OCI-LY3 (cell line): ENCODE measurements at regions not wholly inside any gene's neighbourhood (a gene's known extent, or its start where the extent isn't known, plus 50 kb on each side); places are given as distances from the start of the nearest gene placed in this dataset.

Experiments used
- H2AFZ ChIP-seq: fragments of 200-600, 300-600 bp; shearing (Covaris generic); 2 replicates; pipeline ENCODE4 v1.6.0; 2014; ENCODE audit warnings: antibody characterized with exemption, low read depth, low read length
- H3K27ac ChIP-seq: fragments of 200-600, 300-600 bp; sonication (generic); 2 replicates; pipeline ENCODE4 v1.5.1; 2014; ENCODE audit warnings: mild to moderate bottlenecking, low read length, moderate library complexity, mixed read lengths
- H3K27me3 ChIP-seq: fragments of 200-600, 300-600 bp; sonication (generic); 2 replicates; pipeline ENCODE4 v1.6.1; 2014; ENCODE audit warnings: low read depth, low read length, mixed read lengths
- H3K36me3 ChIP-seq: fragments of 200-600, 300-600 bp; sonication (generic); replicated peaks from 2 replicates; pipeline ENCODE3; 2014; ENCODE audit warnings: low read depth, low read length, mixed read lengths
- H3K4me1 ChIP-seq: fragments of 300-600, 200-600 bp; sonication (generic); 2 replicates; pipeline ENCODE4 v1.6.1; 2014; ENCODE audit warnings: low read length, mixed read lengths
- H3K4me2 ChIP-seq: fragments of 200-600, 300-600 bp; sonication (generic); 2 replicates; pipeline ENCODE4 v1.6.1; 2014; ENCODE audit warnings: low read length, mixed read lengths
- H3K4me3 ChIP-seq: fragments of 300-600, 200-600 bp; sonication (generic); 2 replicates; pipeline ENCODE4 v1.5.1; 2014; ENCODE audit warnings: antibody characterized with exemption, mild to moderate bottlenecking, low read length, moderate library complexity
- H3K79me2 ChIP-seq: fragments of 300-600, 200-600 bp; shearing (Covaris generic); 2 replicates; pipeline ENCODE4 v1.6.1; 2014; ENCODE audit warnings: mild to moderate bottlenecking, low read length, mixed read lengths
- H3K9ac ChIP-seq: fragments of 300-600, 200-600 bp; shearing (Covaris generic); 2 replicates; pipeline ENCODE4 v1.6.0; 2014; ENCODE audit warnings: mild to moderate bottlenecking, low read length, moderate library complexity
- H3K9me3 ChIP-seq: fragments of 200-600, 300-600 bp; shearing (Covaris generic); 2 replicates; pipeline ENCODE4 v1.6.1; 2014; ENCODE audit warnings: low read length, mixed read lengths; ENCODE audit not compliant: insufficient read depth
- H4K20me1 ChIP-seq: fragments of 200-600, 300-600 bp; sonication (generic); 2 replicates; pipeline ENCODE4 v1.6.1; 2016; ENCODE audit warnings: low read length, mixed read lengths; ENCODE audit not compliant: insufficient read depth
- EZH2phosphoT487 ChIP-seq: fragments of 200-600 bp; shearing (Covaris generic); IDR thresholded peaks from 2 replicates; pipeline ENCODE4 v1.6.1; 2018; ENCODE audit warnings: antibody characterized with exemption, mixed run types, low read depth
- TF ChIP-seq, protein P1 (sequence below): fragments of 200-600, 300-600 bp; sonication (generic); IDR thresholded peaks from 2 replicates; pipeline ENCODE4 v1.5.1; 2014; ENCODE audit warnings: antibody characterized with exemption, low read length, low read depth

DNA sequence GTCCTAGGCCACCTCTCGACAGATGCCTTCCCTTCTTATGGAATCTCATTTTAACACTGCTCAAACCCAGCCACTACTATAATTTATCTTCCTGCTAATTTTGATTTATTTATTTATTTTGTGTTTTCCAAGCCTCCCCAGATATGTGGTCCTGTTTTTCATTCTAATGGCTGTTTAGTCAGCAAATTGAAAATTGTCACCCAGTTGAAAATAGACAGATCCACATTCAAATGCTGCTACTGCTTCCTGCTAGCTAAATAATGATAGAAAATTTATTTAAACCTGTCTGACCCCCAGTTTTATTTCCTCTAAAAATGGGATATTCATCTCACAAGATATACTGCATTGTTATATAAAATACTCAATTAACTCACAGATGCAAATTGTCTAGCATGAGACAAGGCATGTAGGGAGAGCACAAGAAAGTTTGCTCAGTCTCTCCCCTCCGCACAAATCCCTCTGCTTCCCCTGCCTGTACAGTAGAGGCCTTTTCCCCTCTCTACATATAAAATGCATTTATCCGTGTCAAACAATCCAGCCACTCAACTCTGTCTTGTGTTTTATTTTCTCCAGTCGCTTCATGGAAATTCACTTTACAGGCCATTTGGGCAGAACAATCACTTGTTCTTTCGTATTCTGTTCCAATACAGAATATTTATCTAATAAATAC, 389.9 kb downstream of the SOX11 start:
- Histone ChIP-seq H3K27me3 (no peaks in the 10 kb centered on the region), H4K20me1 (no peaks in the 10 kb centered on the region), H3K9me3 (no peaks in the 10 kb centered on the region), H3K27ac (no peak overlapping the region), H3K4me2 (no peak overlapping the region), H3K4me1 (no peaks in the 10 kb centered on the region), H3K9ac (no peak overlapping the region), H3K36me3 (no peaks in the 10 kb centered on the region), H3K79me2 (no peaks in the 10 kb centered on the region), H3K4me3 (no peak overlapping the region), H2AFZ (no peak overlapping the region)
- TF ChIP-seq EZH2phosphoT487: no peak
- TF ChIP-seq, protein P1, sequence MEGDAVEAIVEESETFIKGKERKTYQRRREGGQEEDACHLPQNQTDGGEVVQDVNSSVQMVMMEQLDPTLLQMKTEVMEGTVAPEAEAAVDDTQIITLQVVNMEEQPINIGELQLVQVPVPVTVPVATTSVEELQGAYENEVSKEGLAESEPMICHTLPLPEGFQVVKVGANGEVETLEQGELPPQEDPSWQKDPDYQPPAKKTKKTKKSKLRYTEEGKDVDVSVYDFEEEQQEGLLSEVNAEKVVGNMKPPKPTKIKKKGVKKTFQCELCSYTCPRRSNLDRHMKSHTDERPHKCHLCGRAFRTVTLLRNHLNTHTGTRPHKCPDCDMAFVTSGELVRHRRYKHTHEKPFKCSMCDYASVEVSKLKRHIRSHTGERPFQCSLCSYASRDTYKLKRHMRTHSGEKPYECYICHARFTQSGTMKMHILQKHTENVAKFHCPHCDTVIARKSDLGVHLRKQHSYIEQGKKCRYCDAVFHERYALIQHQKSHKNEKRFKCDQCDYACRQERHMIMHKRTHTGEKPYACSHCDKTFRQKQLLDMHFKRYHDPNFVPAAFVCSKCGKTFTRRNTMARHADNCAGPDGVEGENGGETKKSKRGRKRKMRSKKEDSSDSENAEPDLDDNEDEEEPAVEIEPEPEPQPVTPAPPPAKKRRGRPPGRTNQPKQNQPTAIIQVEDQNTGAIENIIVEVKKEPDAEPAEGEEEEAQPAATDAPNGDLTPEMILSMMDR: no peak

- Histone ChIP-seq H4K20me1 (no peaks in the 10 kb centered on the region), H2AFZ (no peak overlapping the region), H3K36me3 (no peaks in the 10 kb centered on the region), H3K9me3 (no peaks in the 10 kb centered on the region), H3K27me3 (no peaks in the 10 kb centered on the region), H3K4me2 (no peak overlapping the region), H3K9ac (no peak overlapping the region), H3K79me2 (no peaks in the 10 kb centered on the region), H3K4me3 (no peak overlapping the region), H3K27ac (no peak overlapping the region), H3K4me1 (no peaks in the 10 kb centered on the region)
- no peak for TF ChIP-seq EZH2phosphoT487
- TF ChIP-seq, protein P1: no peak
Measured at GRCh38 chr2:6082625-6083018, 390.4 kb downstream of the SOX11 start.

DNA sequence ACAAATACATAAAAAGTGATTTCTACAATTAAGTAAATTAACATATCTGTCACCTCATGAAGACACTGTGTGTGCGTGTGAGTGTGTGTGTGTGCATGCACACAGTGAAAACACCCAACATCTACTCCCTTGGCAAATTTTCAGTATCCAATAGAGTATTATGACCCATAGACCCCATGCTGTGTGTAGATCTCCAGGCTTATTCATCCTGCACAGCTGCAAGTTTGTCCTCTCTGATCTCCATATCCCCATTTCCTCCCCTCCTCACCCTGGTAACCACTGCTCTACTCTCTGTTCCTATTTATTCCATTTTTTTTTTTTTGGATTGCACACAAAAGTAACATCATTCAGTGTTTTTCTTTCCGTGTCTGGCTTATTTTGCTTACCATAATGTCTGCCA, 391.0 kb downstream of the SOX11 start:
- TF ChIP-seq, protein P1: no peak
- no peak for TF ChIP-seq EZH2phosphoT487
- no peak overlapping the region for H3K27ac ChIP-seq
- H3K9me3 ChIP-seq: no peaks in the 10 kb centered on the region
- no peaks in the 10 kb centered on the region for H3K36me3 ChIP-seq
- no peaks in the 10 kb centered on the region for H3K4me1 ChIP-seq
- H3K9ac ChIP-seq: no peak overlapping the region
- no peaks in the 10 kb centered on the region for H4K20me1 ChIP-seq
- no peaks in the 10 kb centered on the region for H3K27me3 ChIP-seq
- no peak overlapping the region for H3K4me3 ChIP-seq
- no peak overlapping the region for H2AFZ ChIP-seq
- no peak overlapping the region for H3K4me2 ChIP-seq
- no peaks in the 10 kb centered on the region for H3K79me2 ChIP-seq

- Histone ChIP-seq H3K36me3 (no peaks in the 10 kb centered on the region), H2AFZ (no peak overlapping the region), H3K27me3 (no peaks in the 10 kb centered on the region), H3K9me3 (no peaks in the 10 kb centered on the region), H3K9ac (no peak overlapping the region), H3K4me1 (no peaks in the 10 kb centered on the region), H3K79me2 (no peaks in the 10 kb centered on the region), H4K20me1 (no peaks in the 10 kb centered on the region), H3K4me3 (no peak overlapping the region), H3K27ac (no peak overlapping the region), H3K4me2 (no peak overlapping the region)
- TF ChIP-seq, protein P1: no peak
- no peak for TF ChIP-seq EZH2phosphoT487
Measured at GRCh38 chr2:6089474-6089873, 397.3 kb downstream of the SOX11 start.
